A673 (cell line): ENCODE measurements at regions not wholly inside any gene's neighbourhood (a gene's known extent, or its start where the extent isn't known, plus 50 kb on each side); places are given as distances from the start of the nearest gene placed in this dataset.

ENCODE experiments used
- CTCF ChIP-seq: fragments of 300-800, 200-600 bp; sonication (generic); conservative IDR thresholded peaks from 2 replicates; pipeline ENCODE4 v1.5.1; 2017; ENCODE audit warnings: low read depth, mild to moderate bottlenecking, antibody characterized with exemption, low read length, moderate library complexity, mixed read lengths
- EZH2 ChIP-seq: fragments of 200-600 bp; sonication (generic); IDR thresholded peaks from 2 replicates; pipeline ENCODE4 v1.6.1; 2017; ENCODE audit warnings: borderline replicate concordance, low read depth, mild to moderate bottlenecking, mixed read lengths, antibody characterized with exemption, low read length; ENCODE audit not compliant: poor library complexity, severe bottlenecking

- TF ChIP-seq EZH2 (no peak), CTCF (no peak)
Measured at GRCh38 chr13:70405266-70405665, 297.0 kb upstream of the KLHL1 start.
